Germinal center (tissue), 1 donor: ENCODE measurements at regions not wholly inside any gene's neighbourhood (a gene's known extent, or its start where the extent isn't known, plus 50 kb on each side); places are given as distances from the start of the nearest gene placed in this dataset.
"Not testable (repeated sequence)": the region's sequence is repeated elsewhere in the genome, so short reads cannot be mapped to it uniquely, and the experiment has no call there.

Experiments used
- DNase-seq: peaks from one replicate; pipeline ENCODE4 v3.0.0; 2012; ENCODE audit warnings: mixed read lengths, low spot score

- DNase-seq = no peak
Observed at GRCh38 chr14:81584495-81584894, 50.8 kb upstream of the SEL1L start.

GRCh38 chr14:81589381-81590065 is 55.9 kb upstream of the SEL1L start:
- peak; percentile 4 for DNase-seq

GRCh38 chr14:81591266-81591665 is 57.6 kb upstream of the SEL1L start:
- DNase-seq = no peak

- no peak for DNase-seq
Observed at GRCh38 chr14:81594012-81594411, 60.4 kb upstream of the SEL1L start.

GRCh38 chr14:81605660-81606059 is 72.0 kb upstream of the SEL1L start:
- no peak for DNase-seq

- no peak for DNase-seq
Observed at GRCh38 chr14:81613341-81614045, 79.8 kb upstream of the SEL1L start.

GRCh38 chr14:81614302-81614701 is 80.6 kb upstream of the SEL1L start:
- not testable (repeated sequence) for DNase-seq

- DNase-seq = no peak
Observed at GRCh38 chr14:81618695-81619094, 85.0 kb upstream of the SEL1L start.

GRCh38 chr14:81619816-81620215 is 86.2 kb upstream of the SEL1L start:
- no peak for DNase-seq

- DNase-seq = not testable (repeated sequence)
Observed at GRCh38 chr14:81623771-81624396, 90.2 kb upstream of the SEL1L start.

- DNase-seq = no peak
Observed at GRCh38 chr14:81625343-81625742, 91.7 kb upstream of the SEL1L start.

GRCh38 chr14:81632157-81632556 is 98.5 kb upstream of the SEL1L start:
- no peak for DNase-seq

- DNase-seq = no peak
Observed at GRCh38 chr14:81633496-81633895, 99.8 kb upstream of the SEL1L start.

- DNase-seq = no peak
Observed at GRCh38 chr14:81637639-81638038, 104.0 kb upstream of the SEL1L start.

- DNase-seq = no peak
Observed at GRCh38 chr14:81638656-81639280, 105.1 kb upstream of the SEL1L start.

- no peak for DNase-seq
Observed at GRCh38 chr14:81653626-81654025, 120.0 kb upstream of the SEL1L start.

GRCh38 chr14:81655423-81656314 is 122.0 kb upstream of the SEL1L start:
- DNase-seq = no peak

GRCh38 chr14:81656811-81657210 is 123.2 kb upstream of the SEL1L start:
- no peak for DNase-seq

- DNase-seq = no peak
Observed at GRCh38 chr14:81662066-81662465, 128.4 kb upstream of the SEL1L start.

- DNase-seq = no peak
Observed at GRCh38 chr14:81662570-81663197, 129.0 kb upstream of the SEL1L start.

- DNase-seq = no peak
Observed at GRCh38 chr14:81668626-81669274, 135.1 kb upstream of the SEL1L start.
